Activated B cell treated with CpG ODN at 0.5 μM for 24 hours (primary cell): ENCODE measurements at regions not wholly inside any gene's neighbourhood (a gene's known extent, or its start where the extent isn't known, plus 50 kb on each side); places are given as distances from the start of the nearest gene placed in this dataset.
"Not testable (repeated sequence)": the region's sequence is repeated elsewhere in the genome, so short reads cannot be mapped to it uniquely, and the experiment has no call there.

Experiments used
- ATAC-seq: fragments of 200-7000 bp; cut with Tn5 transposase; one replicate; pipeline ENCODE4 v1.10.0; 2021; ENCODE audit warnings: low read depth, mild to moderate bottlenecking, moderate library complexity
- CTCF ChIA-PET: fragments of 350-600 bp; sonication (Branson Sonifier 250); formaldehyde crosslinking; loops from one replicate; lab custom pipeline; 2021; ENCODE audit warnings: antibody characterized with exemption; lab: Charles Lee
- POLR2A ChIA-PET: fragments of 350-600 bp; sonication (Branson Sonifier 250); formaldehyde crosslinking; loops from one replicate; lab custom pipeline; 2021; ENCODE audit warnings: antibody characterized with exemption; lab: Charles Lee
- DNase-seq: peaks from one replicate; pipeline ENCODE4 v3.0.0; 2022
- H3K27ac Mint-ChIP-seq: one replicate; pipeline ENCODE4 v1.8.0; 2020; ENCODE audit warnings: mixed read lengths
- H3K27me3 Mint-ChIP-seq: one replicate; pipeline ENCODE4 v1.8.0; 2021; ENCODE audit warnings: mixed read lengths
- H3K36me3 Mint-ChIP-seq: one replicate; pipeline ENCODE4 v1.8.0; 2021; ENCODE audit warnings: low read depth, mixed read lengths
- H3K4me1 Mint-ChIP-seq: one replicate; pipeline ENCODE4 v1.8.0; 2021; ENCODE audit warnings: mixed read lengths
- H3K4me3 Mint-ChIP-seq: one replicate; pipeline ENCODE4 v1.8.0; 2020; ENCODE audit warnings: mild to moderate bottlenecking, mixed read lengths
- H3K9me3 Mint-ChIP-seq: one replicate; pipeline ENCODE4 v1.8.0; 2020; ENCODE audit warnings: mixed read lengths
- CTCF ChIP-seq: fragments of 200-600 bp; IDR thresholded peaks from one replicate; pipeline ENCODE4 v1.8.0; 2022; ENCODE audit warnings: antibody characterized with exemption, mild to moderate bottlenecking
- intact Hi-C: fragments of 100-400 bp; cut with micrococcal nuclease; formaldehyde crosslinking; loops from one replicate; pipeline ENCODE4 v1.15.1; 2024

GRCh38 chr1:14350197-14350596 lies 248.3 kb upstream of the KAZN start:
- H3K27ac Mint-ChIP-seq = no peak overlapping the region
- H3K9me3 Mint-ChIP-seq = no peaks in the 10 kb centered on the region
- H3K36me3 Mint-ChIP-seq = no peaks in the 10 kb centered on the region
- no peak for TF ChIP-seq CTCF
- POLR2A ChIA-PET = no interaction called here
- intact Hi-C loops = no loop called here
- ATAC-seq (no peak), DNase-seq (no peak)
- H3K4me1 Mint-ChIP-seq = no peaks in the 10 kb centered on the region
- no peaks in the 10 kb centered on the region for H3K27me3 Mint-ChIP-seq
- CTCF ChIA-PET = no interaction called here
- no peak overlapping the region for H3K4me3 Mint-ChIP-seq

- TF ChIP-seq CTCF = no peak
- no peaks in the 10 kb centered on the region for H3K27me3 Mint-ChIP-seq
- ATAC-seq (no peak), DNase-seq (no peak)
- intact Hi-C loops = no loop called here
- H3K9me3 Mint-ChIP-seq = peaks cover 9% of the 10 kb centered on the region
- H3K36me3 Mint-ChIP-seq = no peaks in the 10 kb centered on the region
- POLR2A ChIA-PET = no interaction called here
- no peak overlapping the region for H3K27ac Mint-ChIP-seq
- no peaks in the 10 kb centered on the region for H3K4me1 Mint-ChIP-seq
- CTCF ChIA-PET = no interaction called here
- no peak overlapping the region for H3K4me3 Mint-ChIP-seq
Measured at GRCh38 chr1:14352897-14353296, 245.6 kb upstream of the KAZN start.

GRCh38 chr1:14361005-14361404 lies 237.5 kb upstream of the KAZN start:
- CTCF ChIA-PET, H3K27me3 Mint-ChIP-seq, POLR2A ChIA-PET, H3K36me3 Mint-ChIP-seq, H3K4me3 Mint-ChIP-seq, ATAC-seq, intact Hi-C loops, H3K4me1 Mint-ChIP-seq, H3K27ac Mint-ChIP-seq, H3K9me3 Mint-ChIP-seq, DNase-seq: not testable (repeated sequence)

- no peak for TF ChIP-seq CTCF
- no peaks in the 10 kb centered on the region for H3K36me3 Mint-ChIP-seq
- peaks cover under 1% of the 10 kb centered on the region for H3K9me3 Mint-ChIP-seq
- intact Hi-C loops = no loop called here
- ATAC-seq (no peak), DNase-seq (no peak)
- POLR2A ChIA-PET = no interaction called here
- no peak overlapping the region for H3K4me3 Mint-ChIP-seq
- no peak overlapping the region for H3K27ac Mint-ChIP-seq
- CTCF ChIA-PET = no interaction called here
- H3K27me3 Mint-ChIP-seq = peaks cover 4% of the 10 kb centered on the region
- H3K4me1 Mint-ChIP-seq = no peaks in the 10 kb centered on the region
Measured at GRCh38 chr1:14362331-14362730, 236.2 kb upstream of the KAZN start.

GRCh38 chr1:14363036-14363590 lies 235.4 kb upstream of the KAZN start:
- intact Hi-C loops = no loop called here
- H3K4me3 Mint-ChIP-seq = no peak overlapping the region
- ATAC-seq (no peak), DNase-seq (no peak)
- ChIA-PET POLR2A (no interaction called here), CTCF (no interaction called here)
- H3K27ac Mint-ChIP-seq = no peak overlapping the region
- TF ChIP-seq CTCF = no peak
- peaks cover 4% of the 10 kb centered on the region for H3K27me3 Mint-ChIP-seq
- no peaks in the 10 kb centered on the region for H3K9me3 Mint-ChIP-seq
- H3K36me3 Mint-ChIP-seq = no peaks in the 10 kb centered on the region
- H3K4me1 Mint-ChIP-seq = no peaks in the 10 kb centered on the region
